Type B pancreatic cell (in vitro differentiated cells): ENCODE measurements at regions not wholly inside any gene's neighbourhood (a gene's known extent, or its start where the extent isn't known, plus 50 kb on each side); places are given as distances from the start of the nearest gene placed in this dataset.

Source experiments
- DNase-seq: peaks from one replicate; pipeline ENCODE4 v3.0.0; 2021; ENCODE audit warnings: mixed read lengths; ENCODE audit not compliant: unreplicated experiment; ENCODE audit errors: extremely low spot score
- H3K27ac Mint-ChIP-seq: 2 replicates; pipeline ENCODE4 v1.8.0; 2021; ENCODE audit warnings: mild to moderate bottlenecking, mixed read lengths
- H3K27me3 Mint-ChIP-seq: 2 replicates; pipeline ENCODE4 v1.8.0; 2021; ENCODE audit warnings: mixed read lengths
- H3K36me3 Mint-ChIP-seq: 2 replicates; pipeline ENCODE4 v1.8.0; 2021; ENCODE audit warnings: mixed read lengths
- H3K4me1 Mint-ChIP-seq: one replicate; pipeline ENCODE4 v1.8.0; 2021; ENCODE audit warnings: mixed read lengths; ENCODE audit not compliant: unreplicated experiment
- H3K4me3 Mint-ChIP-seq: 2 replicates; pipeline ENCODE4 v1.8.0; 2021; ENCODE audit warnings: mild to moderate bottlenecking, mixed read lengths
- H3K9me3 Mint-ChIP-seq: 2 replicates; pipeline ENCODE4 v1.8.0; 2021; ENCODE audit warnings: mixed read lengths
- CTCF ChIP-seq: fragments of 200-600 bp; sonication (generic); conservative IDR thresholded peaks from 2 replicates; pipeline ENCODE4 v1.5.0; 2021; ENCODE audit warnings: antibody characterized with exemption, mild to moderate bottlenecking

- H3K36me3 Mint-ChIP-seq: no peaks in the 10 kb centered on the region
- H3K4me3 Mint-ChIP-seq: no peak overlapping the region
- H3K9me3 Mint-ChIP-seq: no peaks in the 10 kb centered on the region
- no peak for DNase-seq
- peaks cover 2% of the 10 kb centered on the region for H3K27me3 Mint-ChIP-seq
- peaks cover 4% of the 10 kb centered on the region for H3K4me1 Mint-ChIP-seq
- no peak for TF ChIP-seq CTCF
- no peak overlapping the region for H3K27ac Mint-ChIP-seq
Observed at GRCh38 chr1:4323309-4323708, 331.1 kb upstream of the AJAP1 start.

GRCh38 chr1:4324525-4324924 is 329.9 kb upstream of the AJAP1 start:
- Mint-ChIP-seq H3K9me3 (no peaks in the 10 kb centered on the region), H3K36me3 (no peaks in the 10 kb centered on the region), H3K27me3 (no peaks in the 10 kb centered on the region), H3K4me1 (peaks cover 4% of the 10 kb centered on the region), H3K4me3 (no peak overlapping the region), H3K27ac (no peak overlapping the region)
- DNase-seq: no peak
- TF ChIP-seq CTCF: no peak

GRCh38 chr1:4327142-4327541 is 327.3 kb upstream of the AJAP1 start:
- Mint-ChIP-seq H3K27ac (no peak overlapping the region), H3K4me1 (peaks cover 12% of the 10 kb centered on the region), H3K4me3 (no peak overlapping the region), H3K9me3 (no peaks in the 10 kb centered on the region), H3K27me3 (peaks cover 8% of the 10 kb centered on the region), H3K36me3 (no peaks in the 10 kb centered on the region)
- no peak for TF ChIP-seq CTCF
- no peak for DNase-seq

GRCh38 chr1:4328402-4329071 is 325.9 kb upstream of the AJAP1 start:
- no peaks in the 10 kb centered on the region for H3K9me3 Mint-ChIP-seq
- H3K36me3 Mint-ChIP-seq: no peaks in the 10 kb centered on the region
- no peak overlapping the region for H3K4me3 Mint-ChIP-seq
- H3K27ac Mint-ChIP-seq: no peak overlapping the region
- no peak for DNase-seq
- peaks cover 12% of the 10 kb centered on the region for H3K4me1 Mint-ChIP-seq
- H3K27me3 Mint-ChIP-seq: peaks cover 8% of the 10 kb centered on the region
- TF ChIP-seq CTCF: no peak

- H3K4me3 Mint-ChIP-seq: no peak overlapping the region
- no peak for DNase-seq
- TF ChIP-seq CTCF: no peak
- H3K9me3 Mint-ChIP-seq: no peaks in the 10 kb centered on the region
- no peak overlapping the region for H3K27ac Mint-ChIP-seq
- H3K36me3 Mint-ChIP-seq: no peaks in the 10 kb centered on the region
- peaks cover 8% of the 10 kb centered on the region for H3K27me3 Mint-ChIP-seq
- H3K4me1 Mint-ChIP-seq: peaks cover 8% of the 10 kb centered on the region
Observed at GRCh38 chr1:4330805-4331766, 323.3 kb upstream of the AJAP1 start.
